ENCODE measurements at regions not wholly inside any gene's neighbourhood (a gene's known extent, or its start where the extent isn't known, plus 50 kb on each side); places are given as distances from the start of the nearest gene placed in this dataset.

DNA sequence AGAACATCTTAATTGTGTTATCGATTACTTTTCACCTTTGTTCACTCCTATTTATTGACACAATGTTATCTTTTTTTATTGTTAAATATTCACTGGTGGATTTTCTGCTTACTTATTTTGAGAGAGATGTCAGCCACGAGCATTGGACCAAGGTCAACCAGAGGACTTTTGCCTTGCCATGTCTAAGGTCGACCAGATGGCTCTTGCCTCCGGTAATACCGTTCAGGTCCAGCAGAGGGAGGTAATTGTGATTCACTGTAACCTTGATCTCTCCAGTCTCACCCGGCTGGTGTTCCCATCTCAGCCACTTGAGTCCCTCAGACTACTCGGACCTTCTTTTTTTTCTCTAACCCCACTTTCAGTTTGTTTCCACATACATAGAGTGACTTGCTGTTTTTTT, 1438.1 kb downstream of the UQCRFS1 start:
- TF ChIP-seq CTCF (IDR thresholded peaks at IDR 0.05; ENCODE audit: unreplicated experiment), result peak; percentile 17
- ChIA-PET POLR2A (no interaction called here), CTCF (no interaction called here)
- no peaks in the 10 kb centered on the region for H3K27me3 Mint-ChIP-seq (ENCODE audit: insufficient read depth, unreplicated experiment)
- H3K9me3 Mint-ChIP-seq (ENCODE audit: unreplicated experiment), result peaks cover 72% of the 10 kb centered on the region
- peaks cover 61% of the 10 kb centered on the region for H3K36me3 Mint-ChIP-seq (ENCODE audit: insufficient read depth, unreplicated experiment)
- DNase-seq (ENCODE audit: unreplicated experiment), result no peak
- peaks cover 6% of the 10 kb centered on the region for H3K4me1 Mint-ChIP-seq (ENCODE audit: insufficient read depth, unreplicated experiment)
- no peak overlapping the region for H3K27ac Mint-ChIP-seq (ENCODE audit: low read depth, unreplicated experiment)
- no peak overlapping the region for H3K4me3 Mint-ChIP-seq (ENCODE audit: unreplicated experiment)
- BruUV-seq (replicated peaks), result no TSS peak
- intact Hi-C loops (cut with micrococcal nuclease), result no loop called here

- peak; percentile 14 for TF ChIP-seq CTCF (IDR thresholded peaks at IDR 0.05; ENCODE audit: unreplicated experiment)
- intact Hi-C loops (cut with micrococcal nuclease), result no loop called here
- H3K4me1 Mint-ChIP-seq (ENCODE audit: insufficient read depth, unreplicated experiment), result peaks cover 6% of the 10 kb centered on the region
- TSS peak; percentile 1 for BruUV-seq (replicated peaks)
- H3K27me3 Mint-ChIP-seq (ENCODE audit: insufficient read depth, unreplicated experiment), result no peaks in the 10 kb centered on the region
- peaks cover 60% of the 10 kb centered on the region for H3K36me3 Mint-ChIP-seq (ENCODE audit: insufficient read depth, unreplicated experiment)
- H3K27ac Mint-ChIP-seq (ENCODE audit: low read depth, unreplicated experiment), result no peak overlapping the region
- POLR2A ChIA-PET, result no interaction called here
- no peak overlapping the region for H3K4me3 Mint-ChIP-seq (ENCODE audit: unreplicated experiment)
- no peak for DNase-seq (ENCODE audit: unreplicated experiment)
- peaks cover 72% of the 10 kb centered on the region for H3K9me3 Mint-ChIP-seq (ENCODE audit: unreplicated experiment)
- CTCF ChIA-PET, result no interaction called here
Observed at GRCh38 chr19:27774337-27774736, 1438.6 kb downstream of the UQCRFS1 start.

- ChIA-PET POLR2A (no interaction called here), CTCF (no interaction called here)
- H3K36me3 Mint-ChIP-seq (ENCODE audit: insufficient read depth, unreplicated experiment), result peaks cover 57% of the 10 kb centered on the region
- intact Hi-C loops (cut with micrococcal nuclease), result no loop called here
- no peak overlapping the region for H3K4me3 Mint-ChIP-seq (ENCODE audit: unreplicated experiment)
- H3K4me1 Mint-ChIP-seq (ENCODE audit: insufficient read depth, unreplicated experiment), result peaks cover 6% of the 10 kb centered on the region
- no peak overlapping the region for H3K27ac Mint-ChIP-seq (ENCODE audit: low read depth, unreplicated experiment)
- no TSS peak for BruUV-seq (replicated peaks)
- no peak for DNase-seq (ENCODE audit: unreplicated experiment)
- H3K27me3 Mint-ChIP-seq (ENCODE audit: insufficient read depth, unreplicated experiment), result no peaks in the 10 kb centered on the region
- peaks cover 72% of the 10 kb centered on the region for H3K9me3 Mint-ChIP-seq (ENCODE audit: unreplicated experiment)
- TF ChIP-seq CTCF (IDR thresholded peaks at IDR 0.05; ENCODE audit: unreplicated experiment), result no peak
Observed at GRCh38 chr19:27773318-27774094, 1439.4 kb downstream of the UQCRFS1 start.

DNA sequence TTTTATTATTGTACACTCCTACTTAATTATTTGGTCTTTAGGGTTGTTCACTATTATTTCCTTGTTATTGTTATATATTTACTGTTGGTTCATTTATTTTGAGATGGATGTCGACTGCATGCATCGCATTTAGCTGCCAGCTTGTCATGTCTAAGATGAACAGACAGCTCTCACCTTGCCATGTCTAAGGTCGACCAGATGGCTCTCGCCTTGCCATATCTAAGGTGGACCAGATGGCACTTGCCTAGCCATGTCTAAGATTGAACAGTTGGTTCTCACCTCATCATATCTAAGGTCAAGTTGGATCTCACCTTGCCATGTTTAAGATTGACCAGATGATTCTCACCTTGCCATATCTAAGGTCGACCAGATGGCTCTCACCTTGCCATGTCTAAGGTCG, 1440.9 kb downstream of the UQCRFS1 start:
- H3K27me3 Mint-ChIP-seq (ENCODE audit: insufficient read depth, unreplicated experiment), result no peaks in the 10 kb centered on the region
- no peak for TF ChIP-seq CTCF (IDR thresholded peaks at IDR 0.05; ENCODE audit: unreplicated experiment)
- peaks cover 65% of the 10 kb centered on the region for H3K9me3 Mint-ChIP-seq (ENCODE audit: unreplicated experiment)
- peaks cover 6% of the 10 kb centered on the region for H3K4me1 Mint-ChIP-seq (ENCODE audit: insufficient read depth, unreplicated experiment)
- no peak for DNase-seq (ENCODE audit: unreplicated experiment)
- H3K36me3 Mint-ChIP-seq (ENCODE audit: insufficient read depth, unreplicated experiment), result peaks cover 48% of the 10 kb centered on the region
- H3K4me3 Mint-ChIP-seq (ENCODE audit: unreplicated experiment), result no peak overlapping the region
- intact Hi-C loops (cut with micrococcal nuclease), result no loop called here
- POLR2A ChIA-PET, result no interaction called here
- CTCF ChIA-PET, result no interaction called here
- H3K27ac Mint-ChIP-seq (ENCODE audit: low read depth, unreplicated experiment), result no peak overlapping the region
- BruUV-seq (replicated peaks), result no TSS peak
